Suprapubic skin (tissue), 3 donors: ENCODE measurements at regions not wholly inside any gene's neighbourhood (a gene's known extent, or its start where the extent isn't known, plus 50 kb on each side); places are given as distances from the start of the nearest gene placed in this dataset.
"Not testable (repeated sequence)": the region's sequence is repeated elsewhere in the genome, so short reads cannot be mapped to it uniquely, and the experiment has no call there.

ENCODE experiments used
- POLR2A ChIP-seq, 2 donors: fragments of 450-650 bp; IDR thresholded peaks; one replicate each; pipeline ENCODE4 v1.6.1; 2017; ENCODE audit warnings: antibody characterized with exemption in 2 of 2, mild to moderate bottlenecking in 2 of 2, moderate library complexity in 2 of 2
- TF ChIP-seq, protein P1 (sequence below), 2 donors: fragments of 200-600 bp in 1 of 2; fragments of 450-650 bp in 1 of 2; sonication (generic) in 1 of 2; IDR thresholded peaks; one replicate each; pipeline ENCODE4 v1.5.1; 2016 to 2019; ENCODE audit warnings: antibody characterized with exemption in 2 of 2, mild to moderate bottlenecking in 1 of 2, moderate library complexity in 1 of 2

DNA sequence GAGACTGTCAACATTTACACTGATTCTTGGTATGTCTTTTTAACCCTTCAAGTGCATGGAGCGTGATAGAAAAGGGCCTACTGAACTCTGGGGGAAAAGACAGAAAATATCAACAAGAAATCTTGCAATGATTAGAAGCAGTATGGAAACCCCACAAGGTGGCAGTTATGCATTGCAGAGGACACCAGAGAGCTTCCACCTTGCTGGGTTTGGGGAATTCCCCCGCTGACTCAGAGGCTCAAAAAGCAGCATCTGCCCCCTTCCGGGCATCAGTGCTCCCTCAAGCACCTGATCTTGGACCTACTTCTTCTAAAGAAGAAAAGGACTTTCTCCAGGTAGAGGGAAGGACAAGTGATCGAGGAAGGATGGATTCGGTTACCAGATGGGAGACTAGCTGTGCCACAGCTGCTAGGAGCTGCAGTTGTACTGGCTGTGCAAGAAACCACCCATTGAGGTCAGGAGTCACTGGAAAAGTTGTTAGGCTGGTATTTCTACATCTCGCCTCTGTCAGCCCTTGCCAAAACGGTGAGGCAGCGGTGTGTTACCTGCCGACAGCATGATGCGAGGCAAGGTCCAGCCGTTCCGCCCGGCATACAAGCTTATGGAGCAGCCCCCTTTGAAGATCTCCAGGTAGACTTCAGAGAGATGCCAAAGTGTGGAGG lies 102.8 kb upstream of the OSBPL11 start:
- TF ChIP-seq, protein P1, sequence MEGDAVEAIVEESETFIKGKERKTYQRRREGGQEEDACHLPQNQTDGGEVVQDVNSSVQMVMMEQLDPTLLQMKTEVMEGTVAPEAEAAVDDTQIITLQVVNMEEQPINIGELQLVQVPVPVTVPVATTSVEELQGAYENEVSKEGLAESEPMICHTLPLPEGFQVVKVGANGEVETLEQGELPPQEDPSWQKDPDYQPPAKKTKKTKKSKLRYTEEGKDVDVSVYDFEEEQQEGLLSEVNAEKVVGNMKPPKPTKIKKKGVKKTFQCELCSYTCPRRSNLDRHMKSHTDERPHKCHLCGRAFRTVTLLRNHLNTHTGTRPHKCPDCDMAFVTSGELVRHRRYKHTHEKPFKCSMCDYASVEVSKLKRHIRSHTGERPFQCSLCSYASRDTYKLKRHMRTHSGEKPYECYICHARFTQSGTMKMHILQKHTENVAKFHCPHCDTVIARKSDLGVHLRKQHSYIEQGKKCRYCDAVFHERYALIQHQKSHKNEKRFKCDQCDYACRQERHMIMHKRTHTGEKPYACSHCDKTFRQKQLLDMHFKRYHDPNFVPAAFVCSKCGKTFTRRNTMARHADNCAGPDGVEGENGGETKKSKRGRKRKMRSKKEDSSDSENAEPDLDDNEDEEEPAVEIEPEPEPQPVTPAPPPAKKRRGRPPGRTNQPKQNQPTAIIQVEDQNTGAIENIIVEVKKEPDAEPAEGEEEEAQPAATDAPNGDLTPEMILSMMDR (IDR thresholded peaks at IDR 0.05): peak in 1 of 2 donors; percentile 24
- TF ChIP-seq POLR2A (IDR thresholded peaks at IDR 0.05): not testable (repeated sequence)
